ENCODE measurements at regions not wholly inside any gene's neighbourhood (a gene's known extent, or its start where the extent isn't known, plus 50 kb on each side); places are given as distances from the start of the nearest gene placed in this dataset.

GRCh38 chr12:112684742-112685141, 106.8 kb upstream of the RPH3A start:
- TF ChIP-seq OSR1 (CRISPR knock-in tag; IDR thresholded peaks at IDR 0.05): no peak
- TF ChIP-seq ZNF565 (CRISPR knock-in tag; conservative IDR thresholded peaks at IDR 0.05; ENCODE audit: low read depth): no peak
- TF ChIP-seq TSHZ2 (CRISPR knock-in tag; IDR thresholded peaks at IDR 0.05): no peak
- no peak for TF ChIP-seq ZNF8 (CRISPR knock-in tag; IDR thresholded peaks at IDR 0.05)
- TF ChIP-seq ZNF70 (CRISPR knock-in tag; IDR thresholded peaks at IDR 0.05): no peak
- TF ChIP-seq ARNTL (CRISPR knock-in tag; IDR thresholded peaks at IDR 0.05; ENCODE audit: borderline replicate concordance, low read depth): no peak
- no peak for TF ChIP-seq CSRNP3 (CRISPR knock-in tag; IDR thresholded peaks at IDR 0.05)
- no peak for TF ChIP-seq POU6F1 (CRISPR knock-in tag; IDR thresholded peaks at IDR 0.05; ENCODE audit: borderline replicate concordance, low read depth)
- no peak for TF ChIP-seq BACH2 (CRISPR knock-in tag; IDR thresholded peaks at IDR 0.05; ENCODE audit: borderline replicate concordance)
- TF ChIP-seq TCF4 (CRISPR knock-in tag; IDR thresholded peaks at IDR 0.05; ENCODE audit: borderline replicate concordance): no peak
- TF ChIP-seq SNAI2 (CRISPR knock-in tag; IDR thresholded peaks at IDR 0.05): no peak
- TF ChIP-seq TOX (CRISPR knock-in tag; IDR thresholded peaks at IDR 0.05; ENCODE audit: borderline replicate concordance): no peak
- no peak for TF ChIP-seq CREB5 (CRISPR knock-in tag; IDR thresholded peaks at IDR 0.05; ENCODE audit: low read depth)
- TF ChIP-seq RARB (CRISPR knock-in tag; IDR thresholded peaks at IDR 0.05): no peak
- ATAC-seq: no peak

- TF ChIP-seq CSRNP3 (CRISPR knock-in tag; IDR thresholded peaks at IDR 0.05) (no peak), CREB5 (CRISPR knock-in tag; IDR thresholded peaks at IDR 0.05; ENCODE audit: low read depth) (no peak), ZFP3 (CRISPR knock-in tag; IDR thresholded peaks at IDR 0.05) (no peak), BACH2 (CRISPR knock-in tag; IDR thresholded peaks at IDR 0.05; ENCODE audit: borderline replicate concordance) (no peak), PATZ1 (CRISPR knock-in tag; IDR thresholded peaks at IDR 0.05; ENCODE audit: borderline replicate concordance) (no peak), SNAI2 (CRISPR knock-in tag; IDR thresholded peaks at IDR 0.05) (no peak), TCF4 (CRISPR knock-in tag; IDR thresholded peaks at IDR 0.05; ENCODE audit: borderline replicate concordance) (no peak), TOX (CRISPR knock-in tag; IDR thresholded peaks at IDR 0.05; ENCODE audit: borderline replicate concordance) (no peak), OSR1 (CRISPR knock-in tag; IDR thresholded peaks at IDR 0.05) (no peak), ZNF8 (CRISPR knock-in tag; IDR thresholded peaks at IDR 0.05) (no peak), TSHZ2 (CRISPR knock-in tag; IDR thresholded peaks at IDR 0.05) (no peak), ZC3H10 (CRISPR knock-in tag; IDR thresholded peaks at IDR 0.05) (no peak), RARB (CRISPR knock-in tag; IDR thresholded peaks at IDR 0.05) (no peak), ZNF565 (CRISPR knock-in tag; conservative IDR thresholded peaks at IDR 0.05; ENCODE audit: low read depth) (no peak), GLIS3 (CRISPR knock-in tag; IDR thresholded peaks at IDR 0.05) (no peak), ZNF70 (CRISPR knock-in tag; IDR thresholded peaks at IDR 0.05) (no peak), ISL1 (CRISPR knock-in tag; IDR thresholded peaks at IDR 0.05) (no peak)
- ATAC-seq: no peak
Measured at GRCh38 chr12:112685321-112685720, 106.2 kb upstream of the RPH3A start.

All from SK-N-SH treated with all-trans-retinoic acid at 6 μM for 48 hours (cell line).